GM03348 (cell line): ENCODE measurements at regions not wholly inside any gene's neighbourhood (a gene's known extent, or its start where the extent isn't known, plus 50 kb on each side); places are given as distances from the start of the nearest gene placed in this dataset.

Experiments used
- DNase-seq: peaks from one replicate; pipeline ENCODE4 v3.0.0; 2012; ENCODE audit warnings: low spot score

GRCh38 chr1:38394303-38394702 is 347.7 kb upstream of the POU3F1 start:
- DNase-seq: no peak

GRCh38 chr1:38392861-38393260 is 346.3 kb upstream of the POU3F1 start:
- no peak for DNase-seq

GRCh38 chr1:38381256-38381655 is 334.7 kb upstream of the POU3F1 start:
- no peak for DNase-seq

- no peak for DNase-seq
Observed at GRCh38 chr1:38376577-38376976, 330.0 kb upstream of the POU3F1 start.

- DNase-seq: no peak
Observed at GRCh38 chr1:38375035-38375434, 328.4 kb upstream of the POU3F1 start.

DNA sequence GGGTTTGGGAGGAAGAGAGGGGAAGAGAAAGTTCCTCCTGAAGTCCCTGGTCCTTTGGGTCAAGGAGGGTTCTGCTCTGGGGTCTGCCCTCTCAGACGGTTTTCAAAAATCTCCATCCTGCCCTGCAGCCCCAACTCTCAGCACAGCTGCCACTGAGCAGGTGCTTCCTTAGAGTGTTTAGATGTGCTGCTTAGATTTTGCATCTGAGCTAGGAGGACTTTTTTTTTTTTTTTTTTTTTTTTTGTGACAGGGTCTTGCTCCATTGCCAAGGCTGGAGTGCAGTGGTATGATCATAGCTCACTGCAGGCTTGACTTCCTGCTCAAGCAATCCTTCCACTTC is 324.9 kb upstream of the POU3F1 start:
- DNase-seq: no peak

DNA sequence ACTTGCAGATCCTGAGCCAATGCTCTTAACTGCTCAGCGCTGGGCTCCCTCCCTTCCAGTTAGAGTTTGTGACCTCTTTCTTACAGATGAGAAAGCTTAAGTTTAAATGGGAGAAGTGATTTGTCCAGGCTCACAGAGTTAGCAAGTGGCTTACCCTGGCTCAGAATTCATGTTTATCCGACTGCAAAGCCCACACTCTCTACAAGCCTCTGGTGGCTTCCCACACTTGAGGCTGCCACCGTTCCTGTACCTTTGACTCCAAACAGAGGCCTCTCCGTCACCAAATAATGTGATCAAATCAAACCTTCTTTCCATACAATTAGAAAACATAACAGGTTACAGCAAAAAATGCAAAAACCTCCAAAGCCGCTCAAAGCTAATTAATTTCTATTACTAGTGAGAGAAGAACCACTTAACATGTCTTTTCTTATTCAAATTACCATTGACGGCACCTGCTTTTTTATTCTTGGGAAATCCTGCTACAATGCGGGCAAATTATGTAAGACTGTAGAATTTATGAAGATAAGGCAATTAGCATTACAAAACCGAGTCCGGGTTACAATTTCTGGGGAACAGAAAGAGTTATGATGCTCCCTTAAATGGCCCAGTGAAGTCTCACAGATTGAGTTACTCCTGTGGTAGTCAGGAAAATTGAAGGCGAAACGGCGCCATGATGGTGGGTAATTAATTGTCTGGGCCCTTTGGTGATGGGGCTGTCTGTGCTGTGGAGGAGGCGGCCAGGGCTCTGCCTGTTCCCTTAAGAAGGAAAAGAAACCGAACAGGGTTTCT is 324.3 kb upstream of the POU3F1 start:
- DNase-seq: no peak

DNA sequence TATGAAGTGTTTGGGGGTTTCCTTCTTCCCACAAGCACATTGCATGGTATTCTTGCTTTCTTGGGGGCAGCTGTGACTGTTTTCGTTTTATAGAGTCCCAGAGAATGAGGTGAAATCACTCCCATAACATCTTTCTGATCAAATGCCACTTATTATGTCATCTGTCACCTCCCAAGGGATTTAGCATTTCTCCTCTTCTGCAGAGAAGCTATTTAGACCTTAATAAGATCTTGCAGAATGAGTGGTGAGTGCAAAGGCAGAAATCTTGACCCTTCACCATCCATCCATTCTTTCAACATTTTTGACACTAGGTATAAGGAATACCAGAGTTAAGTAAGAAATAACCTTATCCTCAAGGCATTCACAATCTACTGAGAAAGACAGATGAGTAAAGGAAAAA is 318.6 kb upstream of the POU3F1 start:
- DNase-seq: no peak

- DNase-seq: no peak
Observed at GRCh38 chr1:38361566-38361965, 315.0 kb upstream of the POU3F1 start.

DNA sequence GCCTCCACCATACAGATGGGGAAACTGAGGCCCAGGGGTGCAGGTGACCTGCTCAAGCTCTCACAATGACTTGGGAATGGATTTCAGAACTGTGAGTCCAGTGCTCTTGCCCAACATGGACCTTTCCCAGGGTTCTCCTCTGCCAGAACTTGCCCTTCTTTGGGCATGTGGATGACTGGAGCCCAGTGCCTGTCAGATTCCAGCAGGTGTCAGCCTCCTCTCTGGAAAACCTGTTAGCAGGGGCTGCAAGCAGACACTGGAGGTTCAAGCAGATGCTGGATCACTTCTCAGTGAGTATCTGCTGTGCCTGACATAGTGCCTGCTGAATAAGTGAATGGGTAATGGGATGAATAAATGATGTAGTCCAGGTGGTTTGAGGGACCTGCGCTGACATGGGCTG is 314.2 kb upstream of the POU3F1 start:
- DNase-seq: no peak

DNA sequence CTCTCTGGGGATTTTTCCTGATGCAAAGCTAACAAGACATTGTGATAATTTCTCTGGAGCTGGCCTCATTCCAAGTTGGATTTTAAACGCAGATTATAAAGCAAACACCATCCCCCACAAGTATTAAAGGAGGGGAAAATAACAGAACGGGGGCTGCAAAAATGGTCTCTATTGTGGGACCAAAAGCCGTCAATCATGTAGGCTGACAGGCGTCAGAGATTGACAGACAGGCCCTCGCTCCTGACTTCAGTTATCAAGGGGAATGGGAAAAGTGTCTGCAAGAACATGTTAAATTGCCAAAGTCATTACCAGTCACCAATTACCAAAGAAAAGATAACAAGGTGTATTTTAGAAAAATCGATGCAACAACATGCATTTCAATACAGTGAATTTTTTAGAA is 307.4 kb upstream of the POU3F1 start:
- no peak for DNase-seq

DNA sequence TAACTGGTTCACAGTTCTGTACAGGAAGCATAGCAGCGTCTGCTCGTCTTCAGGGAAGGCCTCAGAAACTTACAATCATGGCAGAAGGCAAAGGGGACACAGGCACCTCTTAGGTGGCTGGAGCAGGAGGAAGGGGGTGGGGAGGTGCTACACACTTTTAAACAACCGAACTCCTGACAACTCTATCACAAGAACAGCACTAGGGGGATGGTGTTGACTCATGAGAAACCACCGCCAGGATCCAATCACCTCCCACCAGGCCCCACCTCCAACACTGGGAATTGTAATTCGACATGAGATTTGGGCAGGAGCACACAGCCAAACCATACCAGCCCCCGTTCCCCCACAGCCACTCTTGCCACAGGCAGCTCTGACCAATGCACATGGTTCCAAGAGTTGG is 306.3 kb upstream of the POU3F1 start:
- DNase-seq: no peak

- no peak for DNase-seq
Observed at GRCh38 chr1:38347446-38348175, 301.0 kb upstream of the POU3F1 start.

DNA sequence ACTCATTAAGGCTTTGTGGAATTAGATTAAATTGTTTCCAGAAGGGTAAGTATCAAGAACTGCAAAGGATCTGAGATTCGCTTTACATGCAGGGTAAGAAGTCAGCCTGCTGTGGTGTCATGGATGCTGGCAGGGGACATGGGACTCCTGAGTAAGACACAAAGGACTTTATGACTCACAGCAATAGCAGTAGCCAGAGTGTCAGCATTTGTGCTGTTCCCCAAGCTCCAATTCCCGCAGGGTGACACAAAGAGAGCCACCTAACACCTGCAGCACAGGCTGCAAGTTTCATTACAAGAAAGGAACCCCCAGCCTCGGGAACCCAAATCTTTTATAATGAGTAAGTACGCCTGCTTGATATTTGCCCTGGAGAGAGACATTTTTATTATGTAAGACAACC is 298.1 kb upstream of the POU3F1 start:
- no peak for DNase-seq

- DNase-seq: no peak
Observed at GRCh38 chr1:38341694-38342093, 295.1 kb upstream of the POU3F1 start.

DNA sequence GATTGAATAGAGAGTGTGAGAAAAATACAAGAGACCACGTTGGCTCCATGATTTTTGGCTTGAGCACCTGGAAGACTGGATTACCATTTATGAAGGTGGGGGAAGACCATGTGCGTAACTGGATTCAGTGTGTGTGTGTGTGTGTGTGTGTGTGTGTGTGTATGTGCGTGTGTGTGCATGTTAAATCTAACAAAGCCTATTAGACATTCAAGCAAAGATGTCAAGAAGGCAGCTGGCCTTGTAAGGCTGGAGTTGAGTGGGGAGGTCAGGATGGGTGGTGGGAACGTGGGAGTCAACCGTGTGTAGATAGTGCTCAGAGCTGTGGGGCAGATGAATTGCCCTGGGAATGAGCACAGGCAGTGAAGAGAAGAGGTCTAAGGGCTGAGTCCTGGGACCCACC is 293.8 kb upstream of the POU3F1 start:
- DNase-seq: no peak

- DNase-seq: no peak
Observed at GRCh38 chr1:38337711-38338110, 291.1 kb upstream of the POU3F1 start.

- no peak for DNase-seq
Observed at GRCh38 chr1:38336961-38337360, 290.4 kb upstream of the POU3F1 start.

DNA sequence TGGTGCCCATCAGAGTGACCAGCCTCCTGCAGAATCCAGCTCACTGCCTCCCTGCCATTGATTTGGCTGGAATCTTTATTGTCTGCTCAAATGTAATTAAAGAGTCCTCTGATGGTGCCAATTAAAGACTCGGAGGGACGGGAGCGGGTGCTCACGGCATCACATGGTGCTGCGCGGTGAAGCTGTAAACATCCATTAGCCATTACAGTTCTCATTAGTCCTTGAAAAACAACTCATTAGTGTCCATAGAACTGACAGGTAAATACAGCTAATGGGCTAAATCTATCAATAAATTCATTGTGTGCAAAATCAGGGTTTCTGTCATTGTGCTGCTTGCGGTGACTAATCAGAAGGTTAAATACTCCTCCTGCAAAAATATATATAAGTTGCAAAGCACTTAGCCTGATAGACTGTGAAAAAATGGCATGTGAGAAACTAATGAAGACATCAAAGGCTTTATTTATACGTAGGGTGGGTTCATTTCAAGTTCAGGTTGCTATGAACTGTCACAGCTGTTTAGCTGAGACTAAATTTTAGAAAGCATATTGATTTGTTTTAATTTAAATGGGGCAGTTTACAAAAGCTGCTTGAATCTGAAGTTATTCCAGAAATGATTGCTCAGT is 289.8 kb upstream of the POU3F1 start:
- no peak for DNase-seq

GRCh38 chr1:38334930-38335592 is 288.5 kb upstream of the POU3F1 start:
- no peak for DNase-seq

- DNase-seq: no peak
Observed at GRCh38 chr1:38332649-38333310, 286.2 kb upstream of the POU3F1 start.

GRCh38 chr1:38331496-38332210 is 285.1 kb upstream of the POU3F1 start:
- DNase-seq: no peak
